ENCODE measurements at regions not wholly inside any gene's neighbourhood (a gene's known extent, or its start where the extent isn't known, plus 50 kb on each side); places are given as distances from the start of the nearest gene placed in this dataset.

- no peak overlapping the region for H3K9ac ChIP-seq
- no peaks in the 10 kb centered on the region for H3K27me3 ChIP-seq (ENCODE audit: insufficient read depth)
- H3K9me2 ChIP-seq = no peaks in the 10 kb centered on the region
- H3K4me3 ChIP-seq (ENCODE audit: low read depth in 2 of 2, low read length in 1 of 2) = no peak overlapping the region
- no peak overlapping the region for H3K4me2 ChIP-seq
- no peak overlapping the region for H3K27ac ChIP-seq (ENCODE audit: low read depth in 2 of 2, low read length in 1 of 2)
- H3K9me3 ChIP-seq = no peaks in the 10 kb centered on the region
- H3K79me2 ChIP-seq (ENCODE audit: insufficient read depth) = no peaks in the 10 kb centered on the region
- 2% methylated on average over 2 of the region's 2 CpGs for WGBS (ENCODE audit: low lambda C conversion rate)
- ChIA-PET POLR2A (no interaction called here), CTCF (interaction anchor here (0.6 kb wide), 1 partner anchor 92 kb away, joined by 3 read pairs; no protein-coding TSS in a partner anchor)
- no peak for DNase-seq
- no peaks in the 10 kb centered on the region for H4K20me1 ChIP-seq (ENCODE audit: insufficient read depth)
- H2AFZ ChIP-seq (ENCODE audit: low read depth) = no peak overlapping the region
- H3K4me1 ChIP-seq (ENCODE audit: control insufficient read depth in 1 of 2, insufficient read depth in 2 of 2, low read depth in 1 of 2, low read length in 1 of 2) = no peaks in the 10 kb centered on the region
- TF ChIP-seq USF2 (IDR thresholded peaks at IDR 0.05; ENCODE audit: borderline replicate concordance, low read depth, low read length) (no peak), FOSL2 (IDR thresholded peaks at IDR 0.05; ENCODE audit: borderline replicate concordance, low read depth) (no peak), TEAD4 (IDR thresholded peaks at IDR 0.05; ENCODE audit: borderline replicate concordance, insufficient read depth) (no peak), RXRA (IDR thresholded peaks at IDR 0.05; ENCODE audit: borderline replicate concordance, low read depth) (no peak), RCOR1 (IDR thresholded peaks at IDR 0.05; ENCODE audit: low read length) (no peak), POLR2AphosphoS5 (IDR thresholded peaks at IDR 0.05; ENCODE audit: low read depth, low read length) (no peak), CTCF (IDR thresholded peaks at IDR 0.05) (no peak), MEF2A (IDR thresholded peaks at IDR 0.05; ENCODE audit: borderline replicate concordance, low read depth) (no peak), RFX5 (IDR thresholded peaks at IDR 0.05; ENCODE audit: low read length) (no peak), FOXM1 (IDR thresholded peaks at IDR 0.05; ENCODE audit: low read depth) (no peak), CHD2 (IDR thresholded peaks at IDR 0.05; ENCODE audit: low read length, partially characterized antibody) (no peak), ZBTB33 (IDR thresholded peaks at IDR 0.05; ENCODE audit: borderline replicate concordance, low read depth) (no peak), REST (IDR thresholded peaks at IDR 0.05; ENCODE audit: low read depth, low read length) (no peak), GABPA (IDR thresholded peaks at IDR 0.05; ENCODE audit: low read depth) (no peak), PBX3 (IDR thresholded peaks at IDR 0.05) (no peak), EZH2phosphoT487 (IDR thresholded peaks at IDR 0.05; ENCODE audit: borderline replicate concordance, low read depth) (no peak), USF1 (IDR thresholded peaks at IDR 0.05; ENCODE audit: borderline replicate concordance, low read depth) (no peak), MAX (IDR thresholded peaks at IDR 0.05; ENCODE audit: low read depth) (no peak), NRF1 (IDR thresholded peaks at IDR 0.05; ENCODE audit: low read depth, low read length) (no peak), TCF12 (IDR thresholded peaks at IDR 0.05) (no peak)
- no peaks in the 10 kb centered on the region for H3F3A ChIP-seq (replicated peaks; ENCODE audit: insufficient read depth)
- no peaks in the 10 kb centered on the region for H3K36me3 ChIP-seq (replicated peaks in 1 of 2; ENCODE audit: control insufficient read depth in 1 of 2, insufficient read depth in 2 of 2, low read length in 1 of 2)
These were observed 488.0 kb upstream of the CYLC2 start for GRCh38 chr9:102507044-102507687.
